Choroid plexus epithelial cell (primary cell): ENCODE measurements at regions not wholly inside any gene's neighbourhood (a gene's known extent, or its start where the extent isn't known, plus 50 kb on each side); places are given as distances from the start of the nearest gene placed in this dataset.

Experiments used
- DNase-seq: peaks from one replicate; pipeline ENCODE4 v3.0.0-alpha.2; 2010; ENCODE audit warnings: low read depth
- H3K4me3 ChIP-seq: 2 replicates; pipeline ENCODE4 v1.5.1; 2011; ENCODE audit warnings: low read depth, mild to moderate bottlenecking, control low read depth, low read length, moderate library complexity
- CTCF ChIP-seq: conservative IDR thresholded peaks from 2 replicates; pipeline ENCODE4 v1.5.1; 2011; ENCODE audit warnings: low read depth, mild to moderate bottlenecking, control low read depth, inconsistent platforms, low read length, moderate library complexity

DNA sequence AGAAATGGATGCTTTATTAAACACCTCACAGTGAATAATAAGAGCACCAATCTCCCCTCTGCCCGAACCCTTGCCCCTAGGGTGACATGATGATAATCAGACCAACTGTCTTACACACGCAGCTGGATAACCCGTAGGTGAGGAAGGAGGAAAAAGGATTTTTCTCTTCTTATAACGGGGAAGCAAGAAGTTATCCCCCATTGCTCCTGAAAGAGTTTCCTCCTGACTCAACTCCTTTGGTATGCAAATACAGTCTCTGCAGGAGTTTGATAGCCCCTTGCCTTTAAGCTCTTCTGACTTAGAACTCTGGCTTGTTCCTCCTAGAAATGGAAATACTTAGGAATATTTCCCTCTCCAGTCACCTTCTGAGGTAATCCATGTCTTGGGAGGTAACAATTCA is 455.8 kb downstream of the TMEM135 start:
- DNase-seq: peak; percentile 5
- H3K4me3 ChIP-seq: no peak overlapping the region
- TF ChIP-seq CTCF: no peak

DNA sequence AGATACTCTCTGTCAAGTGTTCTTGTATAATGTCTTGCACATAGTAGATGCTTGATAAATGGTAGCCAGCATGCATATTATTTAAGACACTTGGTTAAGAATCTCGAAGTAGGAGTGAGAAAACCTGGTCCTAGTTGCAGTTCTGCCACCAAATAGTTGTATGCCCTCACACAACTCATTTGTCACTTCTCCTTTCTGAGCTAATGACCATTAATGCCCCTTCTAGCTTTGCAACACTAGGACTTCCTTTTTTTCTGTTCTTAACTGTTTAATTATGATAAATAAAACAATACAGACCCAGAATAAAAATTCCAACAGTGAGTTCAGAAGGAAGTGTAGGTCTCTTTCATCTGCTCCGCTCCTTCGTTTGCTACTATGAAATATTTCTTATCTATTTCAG is 453.6 kb downstream of the TMEM135 start:
- no peak overlapping the region for H3K4me3 ChIP-seq
- TF ChIP-seq CTCF: no peak
- no peak for DNase-seq

DNA sequence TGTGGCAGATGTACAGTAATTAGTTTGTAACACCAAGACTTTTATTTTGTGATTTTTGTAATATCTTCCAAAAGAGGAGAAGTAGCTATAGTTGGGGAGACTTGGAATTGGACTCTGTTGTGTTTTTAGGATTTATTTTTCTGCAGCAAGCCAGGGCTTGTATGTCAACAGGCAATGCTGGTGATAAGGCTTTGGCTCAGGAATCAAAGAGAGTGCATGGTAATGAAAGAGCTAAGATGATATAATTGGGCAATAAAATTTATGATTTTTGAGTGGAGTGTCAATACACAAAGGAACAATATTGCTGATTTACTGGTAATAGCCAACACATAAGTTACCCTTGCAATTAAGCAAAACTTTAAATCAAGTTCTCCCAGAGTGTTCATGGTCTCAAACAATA is 452.9 kb downstream of the TMEM135 start:
- TF ChIP-seq CTCF: no peak
- H3K4me3 ChIP-seq: no peak overlapping the region
- no peak for DNase-seq

DNA sequence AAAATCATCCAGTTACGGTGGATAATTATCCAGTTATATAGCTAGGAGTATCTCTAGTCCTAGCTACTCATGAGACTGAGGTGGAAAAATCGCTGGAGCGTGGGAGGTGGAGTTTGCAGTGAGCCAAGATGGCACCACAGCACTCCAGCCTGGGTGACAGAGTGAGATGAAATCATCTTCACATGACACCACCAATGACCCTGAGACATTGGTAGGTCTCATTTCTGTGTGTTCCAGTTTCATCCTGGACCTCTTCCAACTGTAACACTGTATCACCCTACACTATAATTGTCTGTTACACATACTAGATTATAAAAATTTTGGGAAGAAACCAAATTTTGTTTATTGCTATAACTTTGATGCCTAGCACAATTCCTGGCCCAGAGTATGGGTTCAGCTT is 446.8 kb downstream of the TMEM135 start:
- H3K4me3 ChIP-seq: no peak overlapping the region
- TF ChIP-seq CTCF: no peak
- DNase-seq: no peak

- TF ChIP-seq CTCF: no peak
- DNase-seq: no peak
- no peak overlapping the region for H3K4me3 ChIP-seq
Observed at GRCh38 chr11:87477321-87477720, 439.6 kb downstream of the TMEM135 start.

- H3K4me3 ChIP-seq: no peak overlapping the region
- TF ChIP-seq CTCF: no peak
- peak; percentile 33 for DNase-seq
Observed at GRCh38 chr11:87473174-87473573, 435.4 kb downstream of the TMEM135 start.

DNA sequence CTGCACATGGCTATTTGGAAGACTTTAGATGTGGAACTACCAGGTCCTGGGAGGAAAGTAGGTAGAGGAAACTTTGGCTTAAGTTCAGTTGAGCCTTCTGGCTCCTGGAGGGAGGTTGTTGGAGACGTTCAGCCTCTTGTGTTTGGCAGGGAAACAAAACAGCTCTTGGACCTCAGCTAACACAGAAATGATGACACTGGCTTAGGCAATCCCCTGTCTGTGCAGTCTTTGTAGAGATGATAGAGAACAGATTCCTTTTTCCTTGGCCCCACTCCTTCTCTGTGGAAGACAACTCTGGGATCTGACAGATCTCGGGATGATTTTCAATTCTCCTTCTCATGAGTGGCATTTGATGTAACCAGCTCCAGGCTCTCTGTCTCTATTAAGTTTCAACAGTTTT is 428.5 kb downstream of the TMEM135 start:
- DNase-seq: no peak
- no peak for TF ChIP-seq CTCF
- H3K4me3 ChIP-seq: no peak overlapping the region
